ENCODE measurements at regions not wholly inside any gene's neighbourhood (a gene's known extent, or its start where the extent isn't known, plus 50 kb on each side); places are given as distances from the start of the nearest gene placed in this dataset.
"Not testable (repeated sequence)": the region's sequence is repeated elsewhere in the genome, so short reads cannot be mapped to it uniquely, and the experiment has no call there.

DNA sequence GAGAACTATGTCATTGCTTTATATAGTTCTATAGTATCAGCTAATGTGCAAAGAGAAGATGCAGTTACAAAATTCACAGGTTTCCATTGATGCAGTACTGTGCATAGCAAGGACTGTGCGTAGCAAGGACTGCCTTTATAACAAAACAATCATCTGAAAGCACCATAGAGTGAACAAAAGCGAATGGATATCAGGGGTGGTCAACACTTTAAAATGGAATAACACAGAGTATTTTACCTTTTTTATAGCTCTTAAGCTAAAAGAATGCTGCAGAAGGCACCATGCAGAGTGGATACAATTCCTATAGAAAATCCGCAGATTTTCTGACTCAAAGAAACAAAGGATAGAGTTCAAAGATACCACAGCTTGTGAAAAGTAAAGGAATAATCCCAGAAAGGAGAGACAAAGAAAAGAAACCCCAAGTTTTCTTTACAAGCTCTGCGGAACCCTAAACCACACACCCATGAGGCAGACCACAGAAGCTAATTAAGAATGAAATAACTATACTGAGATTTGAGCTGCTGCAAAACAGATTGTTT is 229.9 kb upstream of the DTNA start:
- DNase-seq (ENCODE audit: low read depth): no peak

GRCh38 chr18:34482204-34482603 is 227.9 kb upstream of the DTNA start:
- no peak for DNase-seq (ENCODE audit: low read depth)

- no peak for DNase-seq (ENCODE audit: low read depth)
Measured at GRCh38 chr18:34483198-34483597, 226.9 kb upstream of the DTNA start.

- DNase-seq (ENCODE audit: low read depth): no peak
Measured at GRCh38 chr18:34491719-34492118, 218.4 kb upstream of the DTNA start.

GRCh38 chr18:34492652-34493051 is 217.4 kb upstream of the DTNA start:
- no peak for DNase-seq (ENCODE audit: low read depth)

GRCh38 chr18:34493099-34493544 is 217.0 kb upstream of the DTNA start:
- DNase-seq (ENCODE audit: low read depth): peak; percentile 38

DNA sequence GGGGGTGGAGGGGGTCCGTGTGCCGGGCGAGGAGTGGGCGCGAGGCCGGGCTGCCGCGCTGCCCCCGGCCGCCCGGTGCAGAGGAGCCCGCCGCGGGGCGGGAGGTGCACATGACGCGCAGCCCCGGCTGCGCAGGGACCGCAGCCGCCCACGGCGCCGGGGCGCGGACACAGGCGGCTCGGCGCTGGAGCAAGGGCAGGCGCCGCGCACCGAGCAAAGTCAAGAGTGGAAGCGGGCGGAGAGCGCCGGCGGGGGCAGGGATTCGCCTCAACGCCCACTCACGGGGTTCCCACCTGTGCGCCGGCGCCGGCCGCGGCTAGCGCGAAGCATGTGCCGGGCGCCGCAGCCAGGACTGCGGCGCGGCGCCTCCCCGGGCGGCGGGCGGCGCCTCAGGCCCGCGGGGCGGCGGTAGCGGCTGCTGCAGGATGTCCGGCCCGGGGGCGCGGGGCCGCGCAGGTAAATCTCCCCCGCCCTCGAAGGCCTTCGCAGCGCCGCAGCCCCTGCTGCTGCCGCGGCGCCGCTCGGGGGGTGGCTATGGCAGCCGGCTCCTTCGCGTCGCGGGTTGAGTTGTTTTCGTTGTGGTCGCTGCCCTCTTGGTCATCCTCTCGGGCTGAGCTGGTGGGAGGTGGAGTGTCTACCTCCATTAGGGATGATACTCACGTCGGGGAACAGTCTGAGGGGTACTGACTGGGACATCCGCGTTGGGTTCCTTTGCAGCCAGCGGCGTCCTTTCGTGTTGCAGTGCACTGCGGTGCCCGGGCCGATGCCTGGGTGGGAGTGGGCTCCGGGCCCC is 216.3 kb upstream of the DTNA start:
- no peak for DNase-seq (ENCODE audit: low read depth)

DNA sequence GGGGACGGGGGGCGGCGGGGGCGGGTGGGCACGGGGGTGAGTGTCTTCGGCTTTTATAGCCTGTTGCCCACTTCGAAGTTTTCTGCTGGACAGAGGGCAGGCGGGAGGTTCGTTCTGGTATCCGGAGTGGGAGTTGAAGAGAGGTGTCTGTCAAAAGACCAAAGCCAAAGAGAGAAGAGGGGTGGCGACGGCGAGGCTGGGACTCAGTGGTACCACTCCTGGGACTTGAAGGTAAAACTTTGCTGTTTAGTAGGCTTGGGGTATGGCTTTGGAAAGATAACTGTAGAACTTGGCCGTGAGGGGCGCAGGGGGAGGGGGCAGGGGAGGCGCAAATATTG is 215.8 kb upstream of the DTNA start:
- DNase-seq (ENCODE audit: low read depth): no peak

- no peak for DNase-seq (ENCODE audit: low read depth)
Measured at GRCh38 chr18:34495506-34495905, 214.6 kb upstream of the DTNA start.

DNA sequence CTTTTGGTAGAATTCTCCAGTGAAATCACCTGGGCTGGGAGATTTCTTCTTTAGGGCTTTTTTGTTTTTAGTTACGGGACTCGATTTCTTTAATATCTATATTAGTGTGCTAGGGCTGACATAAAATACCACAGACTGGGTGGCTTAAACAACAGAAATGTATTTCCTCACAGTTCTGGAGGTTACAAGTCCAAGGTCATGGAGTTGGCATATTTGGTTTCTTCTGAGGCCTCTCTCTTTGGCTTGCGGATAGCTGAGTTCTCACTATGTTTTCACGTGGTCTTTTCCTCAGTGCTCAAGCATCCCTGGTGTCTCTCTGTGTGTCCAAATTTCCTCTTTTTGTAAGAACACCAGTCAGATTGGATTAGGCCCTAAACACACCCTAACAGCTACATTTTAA is 208.5 kb upstream of the DTNA start:
- no peak for DNase-seq (ENCODE audit: low read depth)

- DNase-seq (ENCODE audit: low read depth): no peak
Measured at GRCh38 chr18:34506198-34506597, 203.9 kb upstream of the DTNA start.

- DNase-seq (ENCODE audit: low read depth): no peak
Measured at GRCh38 chr18:34509163-34509562, 200.9 kb upstream of the DTNA start.

DNA sequence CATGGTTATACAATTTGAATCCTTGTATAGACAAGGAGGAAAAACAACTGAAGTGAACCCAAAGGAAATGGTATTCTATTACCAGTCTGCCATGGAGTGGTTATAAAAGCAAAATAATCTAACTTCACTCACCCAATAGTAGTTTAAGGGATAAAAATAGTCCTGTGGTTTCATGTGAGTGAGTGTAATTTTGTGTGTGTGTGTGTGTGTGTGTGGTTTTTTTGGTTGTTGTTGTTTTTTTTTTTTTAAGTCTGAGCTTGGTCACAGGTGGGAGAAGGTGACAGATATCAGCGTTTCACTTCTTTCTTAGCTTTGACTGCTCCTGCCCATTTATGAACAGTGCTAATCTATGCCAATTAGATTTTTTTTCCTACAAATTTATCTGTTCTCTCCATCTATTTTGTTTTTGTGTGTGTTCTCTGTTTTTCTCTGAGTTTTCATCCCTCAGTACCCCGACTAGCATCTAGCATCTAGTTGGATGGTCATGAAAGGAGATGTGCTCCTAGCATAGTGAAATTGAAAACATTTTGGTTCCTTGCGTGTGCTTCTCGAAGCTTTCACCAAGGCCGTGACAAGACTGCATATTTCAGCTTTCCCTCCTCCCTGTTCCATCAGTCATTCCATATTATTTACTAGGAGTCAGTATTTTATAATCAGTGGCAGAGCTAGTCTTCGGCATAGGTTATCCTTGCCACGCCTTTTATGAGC is 200.1 kb upstream of the DTNA start:
- DNase-seq (ENCODE audit: low read depth): no peak

- no peak for DNase-seq (ENCODE audit: low read depth)
Measured at GRCh38 chr18:34510926-34511325, 199.2 kb upstream of the DTNA start.

DNA sequence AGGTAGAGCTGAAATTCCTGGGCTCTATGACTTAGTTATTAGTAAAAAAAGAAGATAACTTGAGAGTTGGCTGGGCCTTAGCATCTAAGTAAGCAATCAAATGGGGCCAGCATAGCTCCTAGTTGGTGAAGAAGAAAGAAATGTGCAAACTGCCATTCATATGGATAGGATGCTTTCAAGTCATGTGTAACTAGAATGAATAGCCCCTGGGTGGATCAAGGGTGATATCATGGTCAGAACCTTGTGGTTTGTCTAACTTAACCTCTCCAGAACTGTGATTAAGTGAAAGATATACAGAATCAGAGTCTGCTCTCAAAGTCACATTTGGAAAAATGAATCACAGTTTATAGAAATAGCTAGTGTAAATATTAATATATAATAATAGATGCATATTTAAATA is 198.7 kb upstream of the DTNA start:
- no peak for DNase-seq (ENCODE audit: low read depth)

DNA sequence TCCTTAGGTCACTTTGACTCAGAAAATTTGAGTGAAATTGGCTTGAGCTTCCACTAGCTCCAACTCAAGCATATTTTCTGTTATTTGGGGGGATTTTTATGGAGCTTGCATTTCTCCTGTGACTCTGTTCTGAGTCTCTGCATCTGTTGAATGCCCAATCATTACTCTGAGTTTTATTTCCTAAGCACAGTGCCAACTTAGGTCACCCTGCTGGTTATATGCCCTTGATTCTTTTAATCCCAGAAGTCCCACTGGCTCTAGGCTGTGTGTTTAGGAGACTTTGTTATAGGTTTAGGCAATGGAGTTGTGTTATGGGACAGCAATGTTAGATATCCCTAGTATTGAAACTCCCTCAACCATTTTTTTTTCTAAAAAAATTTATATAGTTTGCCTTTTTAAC is 198.2 kb upstream of the DTNA start:
- no peak for DNase-seq (ENCODE audit: low read depth)

DNA sequence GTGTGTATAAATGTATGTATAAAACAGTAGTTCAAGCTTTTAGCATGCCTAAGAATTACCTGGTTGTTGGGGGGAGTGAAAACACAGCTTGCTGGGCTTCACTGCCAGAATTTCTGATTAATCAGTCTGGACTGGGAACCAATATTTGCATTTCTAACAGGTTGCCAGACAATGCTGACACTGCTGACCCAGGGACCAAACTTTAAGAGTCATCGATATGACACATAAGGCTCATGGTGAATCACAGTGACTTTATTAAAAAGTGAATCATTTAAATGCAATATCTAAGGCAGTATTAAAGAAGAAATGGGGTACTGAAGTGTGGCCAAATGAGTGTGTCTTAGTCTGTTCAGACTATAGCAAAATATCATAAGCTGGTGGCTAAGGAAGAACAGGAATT is 195.9 kb upstream of the DTNA start:
- DNase-seq (ENCODE audit: low read depth): no peak

GRCh38 chr18:34514957-34515356 is 195.1 kb upstream of the DTNA start:
- DNase-seq (ENCODE audit: low read depth): no peak

GRCh38 chr18:34516355-34516754 is 193.7 kb upstream of the DTNA start:
- not testable (repeated sequence) for DNase-seq (ENCODE audit: low read depth)

DNA sequence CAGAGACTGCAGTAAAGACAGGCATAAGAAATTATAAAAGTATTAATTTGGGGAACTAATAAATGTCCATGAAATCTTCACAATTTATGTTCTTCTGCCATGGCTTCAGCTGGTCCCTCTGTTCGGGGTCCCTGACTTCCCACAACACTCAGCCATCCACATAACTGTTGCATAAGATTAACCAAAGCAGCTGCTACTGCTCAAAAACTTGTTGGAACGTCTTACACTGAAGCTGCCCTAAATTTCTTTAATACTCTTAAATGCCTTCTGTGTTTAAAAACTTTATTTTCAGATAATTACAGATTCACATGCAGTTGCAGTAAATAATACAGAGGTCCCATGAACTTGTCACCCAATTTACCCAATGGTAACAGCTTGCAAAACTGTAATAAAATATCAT is 193.1 kb upstream of the DTNA start:
- DNase-seq (ENCODE audit: low read depth): not testable (repeated sequence)

- DNase-seq (ENCODE audit: low read depth): no peak
Measured at GRCh38 chr18:34521040-34521439, 189.1 kb upstream of the DTNA start.

- DNase-seq (ENCODE audit: low read depth): no peak
Measured at GRCh38 chr18:34522603-34523002, 187.5 kb upstream of the DTNA start.

DNA sequence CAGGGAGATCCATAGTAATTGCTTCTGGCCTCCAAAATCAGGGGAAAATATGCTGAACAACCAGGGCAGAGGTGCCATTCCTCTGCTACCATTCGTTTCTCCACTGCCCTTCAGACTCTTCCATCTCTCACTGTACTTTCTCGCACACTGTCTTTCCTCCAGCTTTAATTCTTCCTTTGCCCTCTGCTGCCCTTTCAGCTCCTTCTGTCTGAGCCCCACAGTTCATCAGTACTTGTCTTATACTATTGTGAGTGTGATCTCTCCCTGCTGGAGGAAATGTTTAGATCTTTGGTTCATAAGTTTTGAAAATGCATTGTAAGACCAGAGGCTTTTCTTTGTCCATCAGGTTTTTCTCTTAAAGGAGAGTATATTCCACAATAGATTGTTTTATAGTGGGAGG is 184.9 kb upstream of the DTNA start:
- DNase-seq (ENCODE audit: low read depth): no peak

DNA sequence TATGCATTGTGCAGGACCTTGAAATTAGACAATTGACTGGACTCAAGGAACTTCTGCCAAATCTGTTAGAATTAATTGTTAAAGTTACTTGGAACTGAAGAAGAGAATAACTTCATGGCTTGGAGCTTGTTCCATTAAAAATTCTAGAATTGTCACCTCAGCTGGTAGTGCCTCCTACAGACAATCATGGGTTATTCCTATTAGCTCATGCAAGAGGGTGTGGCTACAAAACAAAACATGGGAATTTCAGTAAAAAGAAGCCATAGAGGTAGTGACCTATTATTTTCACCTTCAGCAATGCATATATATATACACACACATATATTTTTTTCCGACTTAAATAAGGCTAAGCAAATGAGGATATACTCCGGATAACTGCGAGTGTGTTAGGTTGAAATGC is 181.9 kb upstream of the DTNA start:
- DNase-seq (ENCODE audit: low read depth): no peak

All from EH (cell line).